Transverse colon (tissue), 4 donors: ENCODE measurements at regions not wholly inside any gene's neighbourhood (a gene's known extent, or its start where the extent isn't known, plus 50 kb on each side); places are given as distances from the start of the nearest gene placed in this dataset.

Experiments used
- DNase-seq: peaks from one replicate; pipeline ENCODE4 v3.0.0-alpha.2; 2019
- H3K27ac ChIP-seq, 4 donors: fragments of 200-600 bp; sonication (generic); 2 replicates each; pipeline ENCODE4 v1.5.1; 2016 to 2018; ENCODE audit warnings: inconsistent platforms in 4 of 4
- H3K27me3 ChIP-seq: fragments of 200-600 bp; sonication (generic); 2 replicates; pipeline ENCODE4 v1.5.1; 2017; ENCODE audit warnings: inconsistent platforms
- H3K36me3 ChIP-seq, 4 donors: fragments of 200-600 bp; sonication (generic); 2 replicates each; pipeline ENCODE4 v1.5.1; 2017 to 2019; ENCODE audit warnings: inconsistent platforms in 4 of 4
- H3K4me1 ChIP-seq, 4 donors: fragments of 200-600 bp; sonication (generic); 2 replicates each; pipeline ENCODE4 v1.5.1; 2017 to 2020; ENCODE audit warnings: inconsistent platforms in 4 of 4
- H3K4me3 ChIP-seq, 4 donors: fragments of 200-600 bp; sonication (generic); 1 replicate in 1 of 4; 2 replicates in 3 of 4; pipeline versions ENCODE4 v1.5.1 to v1.6.1; 2017 to 2019; ENCODE audit warnings: inconsistent platforms in 4 of 4
- H3K9me3 ChIP-seq, 2 donors: fragments of 200-600 bp; sonication (generic); 2 replicates each; pipeline ENCODE4 v1.5.1; 2017 to 2019; ENCODE audit warnings: inconsistent platforms in 2 of 2
- CTCF ChIP-seq, 5 experiments: fragments of 200-600 bp in 3 of 5; fragments of 450-650 bp in 2 of 5; sonication (generic) in 3 of 5; IDR thresholded peaks; 1 replicate in 2 of 5; 2 replicates in 3 of 5; pipeline ENCODE4 v1.5.1; 2016 to 2017; ENCODE audit warnings: antibody characterized with exemption in 5 of 5, inconsistent platforms in 3 of 5, mild to moderate bottlenecking in 2 of 5, moderate library complexity in 1 of 5
- EP300 ChIP-seq: sonication (generic); formaldehyde crosslinking; IDR thresholded peaks from one replicate; pipeline ENCODE4 v1.6.1; 2017; ENCODE audit warnings: antibody characterized with exemption, low read depth
- POLR2A ChIP-seq: fragments of 450-650 bp; IDR thresholded peaks from one replicate; pipeline ENCODE4 v1.6.1; 2016; ENCODE audit warnings: antibody characterized with exemption, mild to moderate bottlenecking, moderate library complexity
- POLR2AphosphoS5 ChIP-seq, 3 donors: sonication (generic); formaldehyde crosslinking; IDR thresholded peaks; one replicate each; pipeline ENCODE4 v1.6.1; 2016; ENCODE audit warnings: antibody characterized with exemption in 3 of 3
- WGBS, 2 donors: methylation state at CpG; one replicate each; pipeline ENCODE4 v1.1.5; 2018; ENCODE audit warnings: low coverage in 1 of 2; 5-methylcytosine and 5-hydroxymethylcytosine counted together
- in situ Hi-C, 4 donors: fragments of 200-750 bp; cut with MboI; loops; one replicate each; pipeline versions ENCODE4 v1.15.0 to v1.15.1; 2017; ENCODE audit warnings: low sequenced_read_pairs in 3 of 4, low pct_ligation_motif_present in 1 of 4, low pct_unique_long_range_greater_than_20kb in 1 of 4
- intact Hi-C: fragments of 100-400 bp; cut with DNase I; formaldehyde crosslinking; loops from one replicate; pipeline ENCODE4 v1.15.1; 2023; ENCODE audit warnings: low total_unique reads

GRCh38 chr15:99906311-99906710 lies 173.1 kb upstream of the LYSMD4 start:
- 69 to 72% methylated on average over 5 of the region's 5 CpGs for WGBS, 2 donors
- no peaks in the 10 kb centered on the region for H3K9me3 ChIP-seq
- in situ Hi-C loops: no loop called here
- H3K4me1 ChIP-seq: no peaks in the 10 kb centered on the region
- intact Hi-C loops: no loop called here
- TF ChIP-seq POLR2A (no peak), EP300 (no peak), CTCF (IDR thresholded peaks at IDR 0.05) (no peak)
- H3K27me3 ChIP-seq: no peaks in the 10 kb centered on the region
- no peaks in the 10 kb centered on the region for H3K36me3 ChIP-seq
- H3K4me3 ChIP-seq: no peak overlapping the region
- no peak for DNase-seq
- no peak overlapping the region for H3K27ac ChIP-seq

DNA sequence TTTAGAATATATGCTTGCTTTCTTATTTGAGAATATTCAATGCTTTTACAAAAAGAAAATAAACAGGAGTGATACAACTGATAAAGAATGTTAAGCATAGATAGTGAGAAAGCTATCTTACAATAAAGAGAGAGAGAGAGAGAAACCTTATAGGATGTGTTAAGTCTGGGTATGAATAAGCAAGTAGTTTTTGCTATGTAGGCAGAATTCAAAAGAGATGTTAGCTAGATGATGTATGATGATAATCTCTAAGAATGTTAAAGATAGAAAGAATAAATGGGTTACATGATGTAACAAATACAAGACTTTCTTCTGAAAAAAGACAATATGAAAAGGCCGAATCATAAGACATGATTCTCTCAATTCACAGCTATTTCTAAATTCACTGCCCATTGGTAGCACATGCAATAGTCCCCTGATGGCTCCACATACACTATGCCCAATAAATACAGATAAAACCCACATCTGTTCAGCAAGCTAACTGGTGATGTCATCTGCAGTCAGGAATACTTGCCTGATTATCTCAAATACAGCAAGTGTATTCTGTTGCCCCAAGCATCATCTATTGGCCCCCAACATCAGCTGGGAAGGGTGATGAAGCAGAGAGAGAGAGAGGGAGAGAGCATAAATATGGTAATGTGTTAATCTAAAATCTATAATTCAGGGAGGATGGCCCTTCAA lies 169.2 kb upstream of the LYSMD4 start:
- WGBS, 2 donors: 83 to 84% methylated on average over 1 of the region's 1 CpG
- DNase-seq: no peak
- Histone ChIP-seq H3K27ac (no peak overlapping the region), H3K27me3 (no peaks in the 10 kb centered on the region), H3K9me3 (no peaks in the 10 kb centered on the region), H3K36me3 (no peaks in the 10 kb centered on the region), H3K4me1 (no peaks in the 10 kb centered on the region), H3K4me3 (no peak overlapping the region)
- intact Hi-C loops (no loop called here), in situ Hi-C loops (no loop called here)
- TF ChIP-seq POLR2A: no peak

GRCh38 chr15:99895956-99896311 lies 162.7 kb upstream of the LYSMD4 start:
- H3K36me3 ChIP-seq: no peaks in the 10 kb centered on the region
- no peak overlapping the region for H3K4me3 ChIP-seq
- H3K4me1 ChIP-seq: no peaks in the 10 kb centered on the region
- H3K27ac ChIP-seq: no peak overlapping the region
- H3K9me3 ChIP-seq: no peaks in the 10 kb centered on the region
- H3K27me3 ChIP-seq: no peaks in the 10 kb centered on the region
- intact Hi-C loops: no loop called here
- no peak for DNase-seq
- WGBS, 2 donors: 84 to 92% methylated on average over 4 of the region's 4 CpGs
- TF ChIP-seq POLR2A (no peak), POLR2AphosphoS5 (IDR thresholded peaks at IDR 0.05) (no peak), EP300 (no peak), CTCF (IDR thresholded peaks at IDR 0.05) (no peak)
- in situ Hi-C loops: no loop called here

DNA sequence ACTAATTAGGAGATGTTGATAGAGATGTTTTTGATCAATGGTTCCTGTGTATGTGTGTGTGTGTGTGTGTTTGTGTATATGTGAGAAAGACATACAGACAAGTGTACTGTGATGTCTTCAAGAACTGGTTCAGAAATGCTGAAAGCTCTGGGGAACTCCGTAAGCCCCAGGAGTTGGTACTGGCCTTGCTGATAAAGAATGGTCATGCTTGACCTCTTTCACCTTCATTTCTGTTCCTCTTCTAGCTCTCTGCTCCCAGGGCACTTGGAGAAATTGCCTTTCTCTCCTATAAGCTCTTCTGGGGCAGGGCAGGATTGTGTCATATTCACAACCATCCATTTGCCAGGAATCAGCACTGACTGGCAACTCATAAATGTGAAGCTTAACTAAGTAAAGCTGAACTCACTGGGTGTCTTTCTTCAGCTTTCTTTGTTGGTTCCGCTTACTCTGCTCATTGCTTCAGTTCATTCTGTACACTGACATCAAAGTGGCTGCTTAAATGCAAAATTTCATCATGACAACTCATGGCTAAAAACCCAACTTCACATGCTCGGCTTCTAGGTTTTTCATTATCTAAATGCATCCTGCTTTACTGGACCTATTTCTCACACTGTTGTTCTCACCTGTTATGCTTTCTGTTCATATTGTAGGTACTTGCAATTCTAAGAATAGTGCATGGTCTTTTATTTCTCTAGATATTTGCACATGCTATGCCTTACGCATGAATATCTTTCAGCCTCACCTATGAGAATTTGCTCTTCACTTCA lies 162.1 kb upstream of the LYSMD4 start:
- in situ Hi-C loops: no loop called here
- Histone ChIP-seq H3K4me3 (no peak overlapping the region), H3K36me3 (no peaks in the 10 kb centered on the region), H3K27ac (no peak overlapping the region), H3K9me3 (no peaks in the 10 kb centered on the region), H3K4me1 (no peaks in the 10 kb centered on the region), H3K27me3 (no peaks in the 10 kb centered on the region)
- DNase-seq: no peak
- WGBS, 2 donors: 89 to 100% methylated on average over 4 of the region's 4 CpGs
- intact Hi-C loops: no loop called here
- TF ChIP-seq POLR2AphosphoS5 (IDR thresholded peaks at IDR 0.05): no peak
- TF ChIP-seq CTCF (IDR thresholded peaks at IDR 0.05): no peak
- TF ChIP-seq POLR2A: no peak
- TF ChIP-seq EP300: no peak

DNA sequence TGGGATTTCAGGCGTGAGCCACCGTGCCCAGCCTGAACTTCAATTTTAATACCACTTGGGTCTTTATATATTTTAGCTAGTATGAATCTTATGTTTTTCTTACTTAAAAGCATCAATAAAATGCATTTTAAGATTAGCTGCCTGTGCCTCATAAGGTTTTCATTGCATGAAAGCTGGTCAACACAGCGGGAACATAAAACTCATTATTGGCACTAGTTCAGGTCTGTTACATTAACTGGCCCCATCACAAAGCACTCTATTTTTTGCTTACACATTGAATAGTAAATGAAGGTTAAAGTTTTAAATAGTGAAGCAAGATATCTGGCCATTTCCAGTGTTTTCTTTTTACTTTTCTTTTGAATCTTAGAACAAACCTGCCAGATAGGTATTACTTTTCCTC lies 145.6 kb upstream of the LYSMD4 start:
- DNase-seq: no peak
- H3K27ac ChIP-seq: no peak overlapping the region
- no peaks in the 10 kb centered on the region for H3K4me1 ChIP-seq
- no peaks in the 10 kb centered on the region for H3K27me3 ChIP-seq
- TF ChIP-seq EP300: no peak
- TF ChIP-seq POLR2AphosphoS5 (IDR thresholded peaks at IDR 0.05): no peak
- TF ChIP-seq CTCF (IDR thresholded peaks at IDR 0.05): no peak
- TF ChIP-seq POLR2A: no peak
- in situ Hi-C loops: no loop called here
- H3K9me3 ChIP-seq: no peaks in the 10 kb centered on the region
- no peak overlapping the region for H3K4me3 ChIP-seq
- intact Hi-C loops: no loop called here
- 89 to 94% methylated on average over 3 of the region's 3 CpGs for WGBS, 2 donors
- H3K36me3 ChIP-seq: no peaks in the 10 kb centered on the region
